KOPT-K1 (cell line): ENCODE measurements at regions not wholly inside any gene's neighbourhood (a gene's known extent, or its start where the extent isn't known, plus 50 kb on each side); places are given as distances from the start of the nearest gene placed in this dataset.

Experiments used
- H3K27ac ChIP-seq: fragments of 200-600 bp; sonication (generic); 2 replicates; pipeline ENCODE4 v1.5.1; 2016; ENCODE audit warnings: antibody characterized with exemption, mild to moderate bottlenecking, low read depth, low read length; ENCODE audit not compliant: poor library complexity, severe bottlenecking
- H3K36me3 ChIP-seq: fragments of 200-600 bp; sonication (generic); 2 replicates; pipeline ENCODE4 v1.5.1; 2017; ENCODE audit warnings: antibody characterized with exemption, mild to moderate bottlenecking, low read length, moderate library complexity; ENCODE audit not compliant: insufficient read depth
- H3K9me3 ChIP-seq: fragments of 200-600 bp; sonication (generic); 2 replicates; pipeline ENCODE4 v1.5.1; 2017; ENCODE audit warnings: antibody characterized with exemption, low read length, mild to moderate bottlenecking; ENCODE audit not compliant: insufficient read depth, poor library complexity, severe bottlenecking

DNA sequence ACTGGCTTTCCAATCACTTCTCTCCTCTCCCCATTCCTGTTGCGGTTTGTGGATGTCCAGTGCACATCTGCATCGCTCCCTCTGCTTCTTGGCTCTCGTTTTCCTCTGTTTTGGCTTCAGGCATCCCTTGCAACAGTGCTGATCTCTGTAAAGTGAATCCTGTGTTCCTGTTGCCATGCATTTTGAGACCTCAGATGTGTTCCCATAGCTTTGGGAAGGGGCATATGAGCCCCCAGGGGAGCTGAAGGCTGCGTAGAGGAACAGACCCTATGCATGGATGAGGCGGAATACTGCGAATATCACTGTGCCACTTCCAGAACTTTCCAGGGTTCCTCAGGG lies 168.4 kb upstream of the HAAO start:
- H3K36me3 ChIP-seq: no peaks in the 10 kb centered on the region
- no peaks in the 10 kb centered on the region for H3K9me3 ChIP-seq
- peak overlapping the region; percentile 44 for H3K27ac ChIP-seq

GRCh38 chr2:42960002-42960841 lies 167.8 kb upstream of the HAAO start:
- H3K36me3 ChIP-seq: no peaks in the 10 kb centered on the region
- H3K9me3 ChIP-seq: no peaks in the 10 kb centered on the region
- H3K27ac ChIP-seq: no peak overlapping the region

GRCh38 chr2:42959234-42960001 lies 167.0 kb upstream of the HAAO start:
- H3K36me3 ChIP-seq: no peaks in the 10 kb centered on the region
- no peaks in the 10 kb centered on the region for H3K9me3 ChIP-seq
- H3K27ac ChIP-seq: no peak overlapping the region

GRCh38 chr2:42958741-42959233 lies 166.4 kb upstream of the HAAO start:
- Histone ChIP-seq H3K9me3 (no peaks in the 10 kb centered on the region), H3K27ac (no peak overlapping the region), H3K36me3 (no peaks in the 10 kb centered on the region)

GRCh38 chr2:42957861-42958301 lies 165.5 kb upstream of the HAAO start:
- H3K27ac ChIP-seq: no peak overlapping the region
- H3K36me3 ChIP-seq: no peaks in the 10 kb centered on the region
- H3K9me3 ChIP-seq: no peaks in the 10 kb centered on the region

GRCh38 chr2:42957109-42957860 lies 164.9 kb upstream of the HAAO start:
- Histone ChIP-seq H3K9me3 (no peaks in the 10 kb centered on the region), H3K27ac (no peak overlapping the region), H3K36me3 (no peaks in the 10 kb centered on the region)

DNA sequence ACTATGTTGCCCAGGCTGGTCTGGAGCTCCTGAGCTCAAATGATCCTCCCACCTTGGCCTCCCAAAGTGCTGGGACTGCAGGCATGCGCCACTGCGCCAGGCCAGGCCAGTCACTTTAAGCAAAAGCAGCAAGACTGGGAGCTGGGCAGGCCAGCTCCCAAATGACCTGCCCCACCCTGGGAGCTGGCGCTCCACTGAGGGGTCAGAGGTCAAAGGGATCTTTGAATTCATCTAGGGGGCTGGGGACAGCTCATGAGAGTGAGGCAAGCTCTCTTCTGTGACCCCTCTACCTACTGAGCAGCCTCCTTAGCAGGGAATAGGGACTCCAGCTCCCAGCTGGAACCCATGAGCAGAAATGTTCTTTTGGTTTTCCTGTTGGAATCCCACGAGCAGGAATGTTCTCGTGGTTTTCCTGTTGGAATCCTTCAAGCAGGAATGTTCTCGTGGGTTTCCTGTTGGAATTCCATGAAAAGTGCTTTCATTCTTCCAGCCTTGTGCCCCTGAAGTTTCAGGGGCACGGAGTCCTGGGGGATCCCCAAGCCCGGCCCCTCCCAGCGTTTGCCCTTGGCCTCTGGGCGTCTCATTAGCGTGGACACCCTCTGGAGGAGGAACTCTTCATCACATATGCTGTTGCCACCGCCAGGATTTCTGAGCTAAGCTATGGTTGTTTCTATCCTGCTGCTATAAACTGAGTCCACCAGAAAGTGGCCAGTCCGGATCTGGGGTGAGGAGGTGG lies 162.0 kb upstream of the HAAO start:
- no peaks in the 10 kb centered on the region for H3K9me3 ChIP-seq
- H3K27ac ChIP-seq: no peak overlapping the region
- no peaks in the 10 kb centered on the region for H3K36me3 ChIP-seq

GRCh38 chr2:42953216-42953615 lies 160.8 kb upstream of the HAAO start:
- Histone ChIP-seq H3K9me3 (no peaks in the 10 kb centered on the region), H3K27ac (no peak overlapping the region), H3K36me3 (no peaks in the 10 kb centered on the region)

- no peaks in the 10 kb centered on the region for H3K9me3 ChIP-seq
- peak overlapping the region; percentile 78 for H3K27ac ChIP-seq
- no peaks in the 10 kb centered on the region for H3K36me3 ChIP-seq
Measured at GRCh38 chr2:42951263-42951938, 159.0 kb upstream of the HAAO start.

- Histone ChIP-seq H3K9me3 (no peaks in the 10 kb centered on the region), H3K36me3 (no peaks in the 10 kb centered on the region), H3K27ac (peak overlapping the region; percentile 78)
Measured at GRCh38 chr2:42949125-42949524, 156.7 kb upstream of the HAAO start.

- Histone ChIP-seq H3K9me3 (no peaks in the 10 kb centered on the region), H3K27ac (peak overlapping the region; percentile 78), H3K36me3 (no peaks in the 10 kb centered on the region)
Measured at GRCh38 chr2:42947809-42948600, 155.6 kb upstream of the HAAO start.

GRCh38 chr2:42944779-42945415 lies 152.5 kb upstream of the HAAO start:
- Histone ChIP-seq H3K36me3 (no peaks in the 10 kb centered on the region), H3K27ac (no peak overlapping the region), H3K9me3 (no peaks in the 10 kb centered on the region)

- Histone ChIP-seq H3K36me3 (no peaks in the 10 kb centered on the region), H3K9me3 (no peaks in the 10 kb centered on the region), H3K27ac (no peak overlapping the region)
Measured at GRCh38 chr2:42942990-42943493, 150.7 kb upstream of the HAAO start.
